ENCODE measurements at regions not wholly inside any gene's neighbourhood (a gene's known extent, or its start where the extent isn't known, plus 50 kb on each side); places are given as distances from the start of the nearest gene placed in this dataset.

DNA sequence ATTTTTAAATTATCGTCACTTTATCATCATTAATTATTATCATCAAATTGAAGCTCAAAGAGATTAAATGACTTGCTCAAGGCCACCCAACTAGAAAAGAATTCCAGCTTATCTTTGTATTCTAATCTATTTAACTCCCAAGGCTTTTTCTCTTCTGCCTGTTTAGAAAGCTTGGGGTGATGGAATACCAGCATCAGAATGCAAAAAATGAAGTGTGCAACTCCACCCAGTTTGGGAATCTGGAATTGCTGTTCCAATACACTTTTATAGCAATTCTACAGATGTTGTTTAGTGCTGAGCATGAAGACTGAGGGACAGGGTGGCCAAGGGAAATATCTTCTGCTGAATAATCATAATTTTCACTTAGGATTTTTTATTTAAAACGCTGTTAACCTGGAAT is 97.2 kb upstream of the FIBIN start:
- H3K27ac ChIP-seq (ENCODE audit: low read length) = no peak overlapping the region
- no peak overlapping the region for H3K9ac ChIP-seq (ENCODE audit: low read length in 2 of 2)
- no peaks in the 10 kb centered on the region for H3K4me1 ChIP-seq (ENCODE audit: control insufficient read depth, insufficient read depth, low read length)
- no peaks in the 10 kb centered on the region for H3K9me3 ChIP-seq (ENCODE audit: control insufficient read depth in 2 of 2, low read length in 2 of 2)
- H3K4me3 ChIP-seq (ENCODE audit: low read length in 2 of 2) = no peak overlapping the region
- no peaks in the 10 kb centered on the region for H3K36me3 ChIP-seq (ENCODE audit: control insufficient read depth in 2 of 2, insufficient read depth in 2 of 2, low read length in 2 of 2)
- no peaks in the 10 kb centered on the region for H3K27me3 ChIP-seq (ENCODE audit: control insufficient read depth in 1 of 2, insufficient read depth in 2 of 2, low read length in 2 of 2)

DNA sequence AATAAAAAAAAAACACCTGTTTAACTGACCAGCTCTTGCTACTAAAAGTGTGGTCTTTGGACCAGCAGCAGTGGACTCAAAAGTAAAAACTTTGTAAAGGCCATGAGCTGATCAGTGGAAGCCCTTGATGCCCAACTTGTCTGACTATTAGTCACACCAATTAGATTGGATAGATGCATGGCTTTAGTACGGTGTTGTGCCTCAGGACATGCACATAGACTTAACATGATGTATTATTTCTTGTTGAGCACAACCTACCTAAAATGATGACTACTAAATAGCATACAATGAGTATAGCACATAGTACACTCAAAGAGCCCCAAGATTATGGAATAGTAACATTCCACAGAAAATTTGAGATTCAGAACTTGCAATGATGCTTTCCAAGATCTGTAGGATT is 95.1 kb upstream of the FIBIN start:
- H3K27ac ChIP-seq (ENCODE audit: low read length) = no peak overlapping the region

DNA sequence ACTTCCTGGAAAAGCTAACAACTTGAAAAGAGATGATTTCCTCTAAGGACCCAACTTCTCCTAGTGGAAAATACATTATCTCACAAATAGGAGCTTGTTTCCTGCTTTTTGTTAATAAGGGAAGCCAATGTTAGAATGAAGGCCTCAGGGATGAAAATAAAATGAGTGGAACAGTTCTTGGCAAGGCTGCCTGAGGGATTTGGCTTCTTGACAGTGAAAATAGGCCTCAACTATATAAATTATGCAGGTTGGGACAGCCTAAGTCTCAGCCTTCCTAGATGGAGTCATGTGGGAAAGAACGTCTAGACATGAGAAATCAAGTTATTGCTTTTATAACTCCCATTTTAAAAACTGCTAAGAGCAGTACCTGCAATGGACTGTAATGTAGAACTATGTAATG is 92.8 kb upstream of the FIBIN start:
- no peak overlapping the region for H3K4me3 ChIP-seq (ENCODE audit: low read length in 2 of 2)
- H3K36me3 ChIP-seq (ENCODE audit: control insufficient read depth in 2 of 2, insufficient read depth in 2 of 2, low read length in 2 of 2) = no peaks in the 10 kb centered on the region
- H3K27me3 ChIP-seq (ENCODE audit: control insufficient read depth in 1 of 2, insufficient read depth in 2 of 2, low read length in 2 of 2) = no peaks in the 10 kb centered on the region
- H3K4me1 ChIP-seq (ENCODE audit: control insufficient read depth, insufficient read depth, low read length) = peaks cover 4% of the 10 kb centered on the region
- H3K27ac ChIP-seq (ENCODE audit: low read length) = no peak overlapping the region
- H3K9ac ChIP-seq (ENCODE audit: low read length in 2 of 2) = no peak overlapping the region
- no peaks in the 10 kb centered on the region for H3K9me3 ChIP-seq (ENCODE audit: control insufficient read depth in 2 of 2, low read length in 2 of 2)

More for the DNA sequence above, 95.1 kb upstream of the FIBIN start:
- Histone ChIP-seq H3K9me3 (ENCODE audit: control insufficient read depth in 2 of 2, low read length in 2 of 2) (no peaks in the 10 kb centered on the region), H3K27me3 (ENCODE audit: control insufficient read depth in 1 of 2, insufficient read depth in 2 of 2, low read length in 2 of 2) (no peaks in the 10 kb centered on the region), H3K36me3 (ENCODE audit: control insufficient read depth in 2 of 2, insufficient read depth in 2 of 2, low read length in 2 of 2) (no peaks in the 10 kb centered on the region), H3K4me1 (ENCODE audit: control insufficient read depth, insufficient read depth, low read length) (no peaks in the 10 kb centered on the region), H3K4me3 (ENCODE audit: low read length in 2 of 2) (no peak overlapping the region), H3K9ac (ENCODE audit: low read length in 2 of 2) (no peak overlapping the region)

DNA sequence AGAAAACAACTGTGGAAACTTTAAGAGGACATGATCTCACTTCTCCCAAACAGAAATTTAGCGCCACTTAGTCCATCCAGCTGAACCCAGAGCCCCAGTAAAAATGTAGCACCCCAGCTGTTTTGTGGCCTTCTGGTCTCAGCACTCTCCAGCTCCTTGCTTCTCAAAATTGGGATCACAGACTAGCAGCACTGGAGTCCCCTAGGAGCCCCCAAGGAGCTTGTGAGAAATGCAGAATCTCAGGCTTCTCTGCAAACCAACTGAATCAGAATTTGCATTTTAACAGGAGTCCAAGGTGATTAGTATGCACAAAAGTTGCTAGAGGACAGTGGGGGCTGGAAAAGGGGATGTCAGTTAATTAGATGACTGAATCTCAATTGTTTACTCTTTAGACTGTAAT is 89.8 kb upstream of the FIBIN start:
- H3K27ac ChIP-seq (ENCODE audit: low read length) = no peak overlapping the region

DNA sequence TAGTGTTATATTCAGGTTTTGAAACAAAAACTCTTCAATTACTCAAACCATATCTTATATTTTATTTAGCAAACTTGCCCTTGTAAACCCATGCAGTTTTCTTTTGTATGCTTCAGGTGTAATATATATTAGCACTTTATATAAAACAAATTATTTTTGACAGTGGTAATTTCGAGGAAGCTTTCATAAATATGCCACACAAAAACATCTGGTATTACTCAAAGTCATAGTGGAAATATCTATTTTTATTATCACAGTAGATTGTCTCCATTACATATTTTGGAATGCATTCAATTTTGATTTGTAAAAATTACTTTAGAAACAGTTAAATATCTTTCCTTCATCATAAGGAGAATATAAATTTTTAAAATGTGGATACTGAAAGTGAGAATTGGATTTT is 89.1 kb upstream of the FIBIN start:
- peaks cover 4% of the 10 kb centered on the region for H3K4me1 ChIP-seq (ENCODE audit: control insufficient read depth, insufficient read depth, low read length)
- H3K4me3 ChIP-seq (ENCODE audit: low read length in 2 of 2) = no peak overlapping the region
- H3K9ac ChIP-seq (ENCODE audit: low read length in 2 of 2) = no peak overlapping the region
- H3K36me3 ChIP-seq (ENCODE audit: control insufficient read depth in 2 of 2, insufficient read depth in 2 of 2, low read length in 2 of 2) = no peaks in the 10 kb centered on the region
- no peaks in the 10 kb centered on the region for H3K9me3 ChIP-seq (ENCODE audit: control insufficient read depth in 2 of 2, low read length in 2 of 2)
- no peak overlapping the region for H3K27ac ChIP-seq (ENCODE audit: low read length)
- no peaks in the 10 kb centered on the region for H3K27me3 ChIP-seq (ENCODE audit: control insufficient read depth in 1 of 2, insufficient read depth in 2 of 2, low read length in 2 of 2)

More for the DNA sequence above, 89.8 kb upstream of the FIBIN start:
- Histone ChIP-seq H3K9ac (ENCODE audit: low read length in 2 of 2) (no peak overlapping the region), H3K27me3 (ENCODE audit: control insufficient read depth in 1 of 2, insufficient read depth in 2 of 2, low read length in 2 of 2) (no peaks in the 10 kb centered on the region), H3K36me3 (ENCODE audit: control insufficient read depth in 2 of 2, insufficient read depth in 2 of 2, low read length in 2 of 2) (no peaks in the 10 kb centered on the region), H3K4me3 (ENCODE audit: low read length in 2 of 2) (no peak overlapping the region), H3K4me1 (ENCODE audit: control insufficient read depth, insufficient read depth, low read length) (peaks cover 4% of the 10 kb centered on the region), H3K9me3 (ENCODE audit: control insufficient read depth in 2 of 2, low read length in 2 of 2) (no peaks in the 10 kb centered on the region)

DNA sequence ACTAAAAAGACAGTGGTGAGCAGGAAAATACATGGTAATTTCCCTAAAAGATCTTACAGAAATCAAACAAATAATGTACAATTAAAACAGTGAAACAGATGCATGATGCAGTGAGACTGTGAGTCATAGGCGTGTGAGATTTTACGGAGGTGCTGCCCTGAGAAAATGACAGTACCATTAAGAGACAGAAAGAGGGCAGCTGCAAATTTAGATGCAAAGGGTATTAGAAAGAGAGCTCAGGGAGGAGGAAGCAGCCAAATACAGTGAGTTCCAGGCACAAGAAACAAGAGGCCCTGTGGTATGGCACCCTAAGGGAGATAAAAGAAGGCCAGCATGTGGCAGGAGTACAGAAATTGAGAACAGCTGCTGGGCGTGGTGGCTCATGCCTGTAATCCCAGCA is 88.5 kb upstream of the FIBIN start:
- Histone ChIP-seq H3K27ac (ENCODE audit: low read length) (no peak overlapping the region), H3K9me3 (ENCODE audit: control insufficient read depth in 2 of 2, low read length in 2 of 2) (no peaks in the 10 kb centered on the region), H3K36me3 (ENCODE audit: control insufficient read depth in 2 of 2, insufficient read depth in 2 of 2, low read length in 2 of 2) (no peaks in the 10 kb centered on the region), H3K9ac (ENCODE audit: low read length in 2 of 2) (no peak overlapping the region), H3K4me3 (ENCODE audit: low read length in 2 of 2) (no peak overlapping the region), H3K27me3 (ENCODE audit: control insufficient read depth in 1 of 2, insufficient read depth in 2 of 2, low read length in 2 of 2) (no peaks in the 10 kb centered on the region), H3K4me1 (ENCODE audit: control insufficient read depth, insufficient read depth, low read length) (peaks cover 4% of the 10 kb centered on the region)

DNA sequence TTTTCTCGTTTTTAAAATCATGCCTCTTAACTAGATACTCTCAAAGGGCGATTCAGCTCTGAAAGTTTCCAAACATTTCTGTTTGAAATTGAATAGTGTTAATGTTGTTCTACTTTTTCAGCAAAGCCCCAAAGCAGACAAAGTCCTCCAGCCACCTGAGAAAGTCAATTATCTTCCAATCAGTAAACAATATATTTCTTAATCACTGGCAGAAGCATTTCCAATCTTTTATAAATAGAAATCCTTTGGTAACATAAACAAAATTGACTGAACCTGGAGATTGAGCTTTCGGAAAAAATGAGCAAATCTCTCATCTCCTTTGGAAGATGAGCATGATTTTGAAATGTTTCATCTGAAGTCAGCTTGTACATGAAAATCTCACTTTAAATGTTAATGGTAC is 84.4 kb upstream of the FIBIN start:
- H3K9me3 ChIP-seq (ENCODE audit: control insufficient read depth in 2 of 2, low read length in 2 of 2) = no peaks in the 10 kb centered on the region
- no peaks in the 10 kb centered on the region for H3K27me3 ChIP-seq (ENCODE audit: control insufficient read depth in 1 of 2, insufficient read depth in 2 of 2, low read length in 2 of 2)
- H3K4me3 ChIP-seq (ENCODE audit: low read length in 2 of 2) = no peak overlapping the region
- no peak overlapping the region for H3K27ac ChIP-seq (ENCODE audit: low read length)
- H3K4me1 ChIP-seq (ENCODE audit: control insufficient read depth, insufficient read depth, low read length) = peaks cover 4% of the 10 kb centered on the region
- no peaks in the 10 kb centered on the region for H3K36me3 ChIP-seq (ENCODE audit: control insufficient read depth in 2 of 2, insufficient read depth in 2 of 2, low read length in 2 of 2)
- H3K9ac ChIP-seq (ENCODE audit: low read length in 2 of 2) = no peak overlapping the region

DNA sequence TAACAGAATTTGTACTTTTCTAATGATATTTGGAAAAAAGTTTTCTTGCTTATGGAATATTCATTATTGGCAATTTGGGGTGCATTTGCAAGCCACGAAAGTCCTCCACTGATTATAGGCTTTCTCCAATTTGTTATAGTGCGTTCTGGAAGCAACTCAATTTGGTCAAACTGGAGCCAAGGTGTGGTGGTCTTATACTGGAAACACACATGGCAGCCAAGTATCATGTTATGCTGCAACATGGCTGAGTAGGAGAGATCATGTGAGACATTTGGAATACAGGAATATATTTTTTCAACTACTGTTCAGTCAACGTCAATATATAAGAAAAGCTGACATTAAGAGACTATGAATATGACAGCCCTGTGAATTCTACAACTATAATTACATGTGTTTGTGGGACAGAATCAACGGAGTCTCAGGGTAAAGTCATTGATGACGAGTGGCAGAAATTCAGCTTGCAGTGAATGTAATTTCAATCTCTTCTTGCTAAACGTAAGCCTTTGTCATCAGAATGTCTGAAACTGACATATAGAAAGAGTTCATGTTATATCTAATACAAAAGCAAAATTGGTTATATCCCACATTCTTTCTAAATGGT is 83.8 kb upstream of the FIBIN start:
- Histone ChIP-seq H3K4me1 (ENCODE audit: control insufficient read depth, insufficient read depth, low read length) (peaks cover 4% of the 10 kb centered on the region), H3K9ac (ENCODE audit: low read length in 2 of 2) (no peak overlapping the region)

DNA sequence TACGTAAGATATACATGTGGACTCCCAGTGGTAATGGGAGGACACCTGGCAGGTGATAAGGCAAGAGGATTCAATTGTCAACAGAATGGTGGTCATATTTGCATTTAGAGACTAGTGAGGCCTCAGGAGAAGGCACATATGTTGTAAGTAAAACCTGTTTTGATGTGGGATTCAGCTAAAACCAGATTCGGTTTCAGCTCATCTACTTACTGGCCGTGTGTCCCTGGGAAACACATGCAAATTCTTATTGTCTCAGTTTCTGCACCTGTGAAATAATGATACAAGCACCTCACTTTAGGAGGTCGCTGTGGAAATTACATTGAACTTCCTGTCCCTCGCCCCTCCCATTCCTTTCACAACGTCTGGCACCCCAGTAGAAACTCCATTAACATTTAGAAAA is 78.9 kb upstream of the FIBIN start:
- no peak overlapping the region for H3K9ac ChIP-seq (ENCODE audit: low read length in 2 of 2)
- H3K9me3 ChIP-seq (ENCODE audit: control insufficient read depth in 2 of 2, low read length in 2 of 2) = no peaks in the 10 kb centered on the region
- no peaks in the 10 kb centered on the region for H3K27me3 ChIP-seq (ENCODE audit: control insufficient read depth in 1 of 2, insufficient read depth in 2 of 2, low read length in 2 of 2)
- no peak overlapping the region for H3K27ac ChIP-seq (ENCODE audit: low read length)
- H3K36me3 ChIP-seq (ENCODE audit: control insufficient read depth in 2 of 2, insufficient read depth in 2 of 2, low read length in 2 of 2) = no peaks in the 10 kb centered on the region
- H3K4me3 ChIP-seq (ENCODE audit: low read length in 2 of 2) = no peak overlapping the region
- H3K4me1 ChIP-seq (ENCODE audit: control insufficient read depth, insufficient read depth, low read length) = no peaks in the 10 kb centered on the region

More for the DNA sequence above, 83.8 kb upstream of the FIBIN start:
- H3K36me3 ChIP-seq (ENCODE audit: control insufficient read depth in 2 of 2, insufficient read depth in 2 of 2, low read length in 2 of 2) = no peaks in the 10 kb centered on the region
- H3K27me3 ChIP-seq (ENCODE audit: control insufficient read depth in 1 of 2, insufficient read depth in 2 of 2, low read length in 2 of 2) = no peaks in the 10 kb centered on the region
- H3K27ac ChIP-seq (ENCODE audit: low read length) = no peak overlapping the region
- H3K9me3 ChIP-seq (ENCODE audit: control insufficient read depth in 2 of 2, low read length in 2 of 2) = no peaks in the 10 kb centered on the region
- no peak overlapping the region for H3K4me3 ChIP-seq (ENCODE audit: low read length in 2 of 2)

DNA sequence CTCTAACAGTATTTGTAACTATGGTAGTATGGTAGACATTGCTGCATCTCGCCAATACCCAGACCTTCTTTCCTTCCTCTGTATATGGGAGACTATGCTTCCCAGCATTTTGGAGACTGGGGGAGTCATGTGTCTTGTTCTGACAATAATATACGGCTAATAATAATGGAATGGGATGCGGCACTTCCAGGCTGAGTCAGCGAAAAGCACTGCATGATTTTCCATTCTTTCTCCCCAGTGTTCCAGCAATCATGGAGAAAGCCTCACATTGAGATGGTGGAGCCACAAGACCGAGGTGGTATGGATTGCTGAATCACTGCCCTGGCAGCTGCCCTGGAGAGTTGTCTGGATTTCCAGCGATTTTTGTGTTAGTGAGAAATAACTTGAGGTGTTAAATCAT is 77.1 kb upstream of the FIBIN start:
- no peaks in the 10 kb centered on the region for H3K36me3 ChIP-seq (ENCODE audit: control insufficient read depth in 2 of 2, insufficient read depth in 2 of 2, low read length in 2 of 2)
- no peak overlapping the region for H3K27ac ChIP-seq (ENCODE audit: low read length)
- H3K9ac ChIP-seq (ENCODE audit: low read length in 2 of 2) = no peak overlapping the region
- no peaks in the 10 kb centered on the region for H3K27me3 ChIP-seq (ENCODE audit: control insufficient read depth in 1 of 2, insufficient read depth in 2 of 2, low read length in 2 of 2)
- H3K4me3 ChIP-seq (ENCODE audit: low read length in 2 of 2) = no peak overlapping the region
- H3K9me3 ChIP-seq (ENCODE audit: control insufficient read depth in 2 of 2, low read length in 2 of 2) = no peaks in the 10 kb centered on the region
- H3K4me1 ChIP-seq (ENCODE audit: control insufficient read depth, insufficient read depth, low read length) = no peaks in the 10 kb centered on the region

DNA sequence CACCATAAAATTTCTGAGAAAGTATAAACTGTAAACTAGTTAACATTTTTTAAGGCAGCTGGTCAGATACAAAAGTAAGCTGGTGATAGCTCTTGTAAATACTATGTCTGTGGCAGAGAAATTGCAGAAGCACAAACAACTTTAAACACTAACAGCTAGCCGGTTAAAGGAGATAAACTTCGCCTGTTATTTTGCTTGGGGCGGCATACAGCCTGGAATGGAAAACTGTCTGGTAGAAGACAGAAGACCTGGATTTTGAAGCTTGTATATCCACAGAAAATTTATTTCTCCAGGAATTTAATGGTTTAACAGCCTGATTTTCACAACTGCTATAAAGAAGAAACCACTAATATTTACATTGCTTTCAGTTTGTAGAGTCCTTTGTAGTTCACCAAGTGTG is 65.3 kb upstream of the FIBIN start:
- no peaks in the 10 kb centered on the region for H3K9me3 ChIP-seq (ENCODE audit: control insufficient read depth in 2 of 2, low read length in 2 of 2)
- H3K9ac ChIP-seq (ENCODE audit: low read length in 2 of 2) = peak overlapping the region in 1 of 2 donors; percentile 14
- H3K4me3 ChIP-seq (ENCODE audit: low read length in 2 of 2) = no peak overlapping the region
- no peaks in the 10 kb centered on the region for H3K36me3 ChIP-seq (ENCODE audit: control insufficient read depth in 2 of 2, insufficient read depth in 2 of 2, low read length in 2 of 2)
- peak overlapping the region; percentile 37 for H3K27ac ChIP-seq (ENCODE audit: low read length)
- H3K4me1 ChIP-seq (ENCODE audit: control insufficient read depth, insufficient read depth, low read length) = no peaks in the 10 kb centered on the region
- no peaks in the 10 kb centered on the region for H3K27me3 ChIP-seq (ENCODE audit: control insufficient read depth in 1 of 2, insufficient read depth in 2 of 2, low read length in 2 of 2)
